ENCODE measurements at regions not wholly inside any gene's neighbourhood (a gene's known extent, or its start where the extent isn't known, plus 50 kb on each side); places are given as distances from the start of the nearest gene placed in this dataset.

DNA sequence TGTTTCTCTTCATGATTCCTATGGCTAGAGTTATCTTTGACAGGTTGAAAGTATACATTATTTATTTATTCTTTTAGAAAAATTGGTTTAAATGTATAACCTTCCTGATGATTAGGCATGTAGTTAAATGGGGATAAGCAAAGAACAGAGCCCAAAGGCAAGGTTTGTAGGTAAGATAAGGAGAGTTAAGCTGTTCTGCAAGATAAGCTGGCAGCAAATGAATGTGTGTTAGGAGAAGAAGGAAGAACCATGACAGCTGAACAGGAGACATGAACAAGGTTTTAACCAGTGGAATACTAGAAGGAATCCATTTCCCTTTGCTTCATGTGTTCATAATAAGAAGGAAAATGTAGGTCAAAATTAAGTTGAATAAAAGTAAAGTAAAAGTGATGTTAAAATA, 1330.1 kb upstream of the USP15 start:
- TF ChIP-seq POLR2A (IDR thresholded peaks at IDR 0.05) = no peak
- TF ChIP-seq, protein P1, sequence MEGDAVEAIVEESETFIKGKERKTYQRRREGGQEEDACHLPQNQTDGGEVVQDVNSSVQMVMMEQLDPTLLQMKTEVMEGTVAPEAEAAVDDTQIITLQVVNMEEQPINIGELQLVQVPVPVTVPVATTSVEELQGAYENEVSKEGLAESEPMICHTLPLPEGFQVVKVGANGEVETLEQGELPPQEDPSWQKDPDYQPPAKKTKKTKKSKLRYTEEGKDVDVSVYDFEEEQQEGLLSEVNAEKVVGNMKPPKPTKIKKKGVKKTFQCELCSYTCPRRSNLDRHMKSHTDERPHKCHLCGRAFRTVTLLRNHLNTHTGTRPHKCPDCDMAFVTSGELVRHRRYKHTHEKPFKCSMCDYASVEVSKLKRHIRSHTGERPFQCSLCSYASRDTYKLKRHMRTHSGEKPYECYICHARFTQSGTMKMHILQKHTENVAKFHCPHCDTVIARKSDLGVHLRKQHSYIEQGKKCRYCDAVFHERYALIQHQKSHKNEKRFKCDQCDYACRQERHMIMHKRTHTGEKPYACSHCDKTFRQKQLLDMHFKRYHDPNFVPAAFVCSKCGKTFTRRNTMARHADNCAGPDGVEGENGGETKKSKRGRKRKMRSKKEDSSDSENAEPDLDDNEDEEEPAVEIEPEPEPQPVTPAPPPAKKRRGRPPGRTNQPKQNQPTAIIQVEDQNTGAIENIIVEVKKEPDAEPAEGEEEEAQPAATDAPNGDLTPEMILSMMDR (IDR thresholded peaks at IDR 0.05) = no peak

Measured in right lobe of liver (tissue), 4 donors.